ENCODE measurements at regions not wholly inside any gene's neighbourhood (a gene's known extent, or its start where the extent isn't known, plus 50 kb on each side); places are given as distances from the start of the nearest gene placed in this dataset.

DNA sequence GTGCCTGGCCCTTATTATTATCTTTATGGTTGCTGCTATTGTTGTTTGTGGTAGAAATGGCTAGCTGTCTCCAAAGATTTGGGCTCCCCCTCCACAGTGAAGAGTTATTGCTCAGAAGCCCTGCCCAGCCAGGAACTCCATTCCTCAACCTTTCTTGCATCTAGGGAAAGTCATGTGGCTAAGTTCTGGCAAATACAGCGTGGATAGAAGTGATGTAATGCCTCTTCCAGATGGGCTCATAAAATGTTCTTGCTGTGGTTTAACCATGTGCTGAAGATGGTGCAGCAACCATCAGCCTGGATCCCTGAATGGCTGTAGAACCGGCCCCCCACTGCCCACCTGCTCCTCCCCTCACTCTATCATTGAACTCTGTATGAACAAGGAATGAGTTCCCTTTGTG lies 203.5 kb upstream of the E2F8 start:
- no peaks in the 10 kb centered on the region for H3K9me3 ChIP-seq
- no peaks in the 10 kb centered on the region for H3K27me3 ChIP-seq
- TF ChIP-seq POLR2AphosphoS5 (IDR thresholded peaks at IDR 0.05) (no peak), EP300 (IDR thresholded peaks at IDR 0.05; ENCODE audit: low read depth) (no peak), POLR2A (IDR thresholded peaks at IDR 0.05) (no peak)
- TF ChIP-seq, protein P1, sequence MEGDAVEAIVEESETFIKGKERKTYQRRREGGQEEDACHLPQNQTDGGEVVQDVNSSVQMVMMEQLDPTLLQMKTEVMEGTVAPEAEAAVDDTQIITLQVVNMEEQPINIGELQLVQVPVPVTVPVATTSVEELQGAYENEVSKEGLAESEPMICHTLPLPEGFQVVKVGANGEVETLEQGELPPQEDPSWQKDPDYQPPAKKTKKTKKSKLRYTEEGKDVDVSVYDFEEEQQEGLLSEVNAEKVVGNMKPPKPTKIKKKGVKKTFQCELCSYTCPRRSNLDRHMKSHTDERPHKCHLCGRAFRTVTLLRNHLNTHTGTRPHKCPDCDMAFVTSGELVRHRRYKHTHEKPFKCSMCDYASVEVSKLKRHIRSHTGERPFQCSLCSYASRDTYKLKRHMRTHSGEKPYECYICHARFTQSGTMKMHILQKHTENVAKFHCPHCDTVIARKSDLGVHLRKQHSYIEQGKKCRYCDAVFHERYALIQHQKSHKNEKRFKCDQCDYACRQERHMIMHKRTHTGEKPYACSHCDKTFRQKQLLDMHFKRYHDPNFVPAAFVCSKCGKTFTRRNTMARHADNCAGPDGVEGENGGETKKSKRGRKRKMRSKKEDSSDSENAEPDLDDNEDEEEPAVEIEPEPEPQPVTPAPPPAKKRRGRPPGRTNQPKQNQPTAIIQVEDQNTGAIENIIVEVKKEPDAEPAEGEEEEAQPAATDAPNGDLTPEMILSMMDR (IDR thresholded peaks at IDR 0.05), result no peak
- H3K4me1 ChIP-seq, result no peaks in the 10 kb centered on the region
- H3K4me3 ChIP-seq, result no peak overlapping the region
- no peak overlapping the region for H3K27ac ChIP-seq
- intact Hi-C loops (cut with DNase I; ENCODE audit: low total_unique reads) (no loop called here), in situ Hi-C loops (cut with MboI; ENCODE audit: low pct_ligation_motif_present in 1 of 4, low pct_unique_long_range_greater_than_20kb in 1 of 4, low sequenced_read_pairs in 3 of 4) (no loop called here)
- WGBS, 2 donors (ENCODE audit: low coverage in 1 of 2), result 60 to 67% methylated on average over 1 to 2 of the region's 2 CpGs
- H3K36me3 ChIP-seq, result no peaks in the 10 kb centered on the region
- no peak for DNase-seq

GRCh38 chr11:19442554-19442910 lies 201.8 kb upstream of the E2F8 start:
- no peaks in the 10 kb centered on the region for H3K27me3 ChIP-seq
- TF ChIP-seq POLR2AphosphoS5 (IDR thresholded peaks at IDR 0.05) (no peak), POLR2A (IDR thresholded peaks at IDR 0.05) (no peak)
- DNase-seq, result no peak
- in situ Hi-C loops (cut with MboI; ENCODE audit: low pct_ligation_motif_present in 1 of 4, low pct_unique_long_range_greater_than_20kb in 1 of 4, low sequenced_read_pairs in 3 of 4), result no loop called here
- no peak overlapping the region for H3K27ac ChIP-seq
- no peaks in the 10 kb centered on the region for H3K4me1 ChIP-seq
- no peaks in the 10 kb centered on the region for H3K9me3 ChIP-seq
- intact Hi-C loops (cut with DNase I; ENCODE audit: low total_unique reads), result no loop called here
- H3K36me3 ChIP-seq, result no peaks in the 10 kb centered on the region
- H3K4me3 ChIP-seq, result no peak overlapping the region

DNA sequence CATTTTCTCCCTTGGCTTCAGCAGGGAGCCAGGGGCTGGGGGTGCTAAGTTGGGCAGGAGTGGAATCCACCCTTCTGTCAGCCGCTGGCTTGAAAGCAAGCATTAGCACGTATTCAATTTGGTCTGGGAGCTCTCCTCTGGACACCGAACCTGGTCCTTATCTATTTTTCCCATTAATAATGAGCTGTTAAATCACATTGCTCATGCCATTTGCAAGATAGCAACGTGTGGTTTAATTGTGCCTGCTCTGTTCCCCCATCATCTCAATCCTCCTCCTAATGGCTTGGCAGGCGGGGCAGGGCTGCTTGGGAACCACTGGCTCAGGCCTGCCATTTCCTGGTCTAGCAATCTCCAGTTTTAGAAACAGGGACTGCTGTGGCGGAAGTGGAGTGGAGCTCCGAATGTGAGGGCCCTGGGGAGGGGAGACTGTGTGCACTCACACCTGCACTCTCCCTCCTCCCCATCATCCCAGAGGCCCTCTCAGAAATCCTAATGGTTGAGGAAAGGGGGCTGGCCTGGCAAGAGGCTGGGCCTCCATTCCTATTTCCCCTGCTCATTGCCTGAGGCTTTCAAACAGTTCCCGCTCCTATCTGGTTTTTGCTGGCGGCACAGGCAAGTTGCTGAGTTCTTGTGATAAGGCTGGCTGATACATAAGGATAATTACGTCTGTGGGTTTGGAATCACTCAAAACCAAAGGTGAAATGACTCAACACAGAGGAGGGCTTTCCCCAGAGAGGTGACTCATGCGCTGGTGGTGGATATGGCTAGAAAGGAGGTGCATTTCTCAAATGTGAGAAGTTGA lies 201.2 kb upstream of the E2F8 start:
- 63% methylated on average over 7 to 11 of the region's 11 CpGs for WGBS, 2 donors (ENCODE audit: low coverage in 1 of 2)
- in situ Hi-C loops (cut with MboI; ENCODE audit: low pct_ligation_motif_present in 1 of 4, low pct_unique_long_range_greater_than_20kb in 1 of 4, low sequenced_read_pairs in 3 of 4), result no loop called here
- intact Hi-C loops (cut with DNase I; ENCODE audit: low total_unique reads), result no loop called here
- H3K27ac ChIP-seq, result no peak overlapping the region
- TF ChIP-seq, protein P1 (IDR thresholded peaks at IDR 0.05), result no peak
- TF ChIP-seq POLR2A (IDR thresholded peaks at IDR 0.05) (no peak), EP300 (IDR thresholded peaks at IDR 0.05; ENCODE audit: low read depth) (no peak), POLR2AphosphoS5 (IDR thresholded peaks at IDR 0.05) (no peak)
- H3K4me1 ChIP-seq, result no peaks in the 10 kb centered on the region
- H3K36me3 ChIP-seq, result no peaks in the 10 kb centered on the region
- no peaks in the 10 kb centered on the region for H3K27me3 ChIP-seq
- H3K9me3 ChIP-seq, result no peaks in the 10 kb centered on the region
- no peak for DNase-seq
- no peak overlapping the region for H3K4me3 ChIP-seq

GRCh38 chr11:19441288-19441687 lies 200.5 kb upstream of the E2F8 start:
- H3K9me3 ChIP-seq, result no peaks in the 10 kb centered on the region
- no peaks in the 10 kb centered on the region for H3K36me3 ChIP-seq
- H3K27me3 ChIP-seq, result no peaks in the 10 kb centered on the region
- H3K4me1 ChIP-seq, result no peaks in the 10 kb centered on the region
- DNase-seq, result no peak
- intact Hi-C loops (cut with DNase I; ENCODE audit: low total_unique reads) (no loop called here), in situ Hi-C loops (cut with MboI; ENCODE audit: low pct_ligation_motif_present in 1 of 4, low pct_unique_long_range_greater_than_20kb in 1 of 4, low sequenced_read_pairs in 3 of 4) (no loop called here)
- H3K27ac ChIP-seq, result no peak overlapping the region
- 73 to 79% methylated on average over 2 to 3 of the region's 3 CpGs for WGBS, 2 donors (ENCODE audit: low coverage in 1 of 2)
- TF ChIP-seq EP300 (IDR thresholded peaks at IDR 0.05; ENCODE audit: low read depth) (no peak), POLR2AphosphoS5 (IDR thresholded peaks at IDR 0.05) (no peak), POLR2A (IDR thresholded peaks at IDR 0.05) (no peak)
- TF ChIP-seq, protein P1 (IDR thresholded peaks at IDR 0.05), result no peak
- no peak overlapping the region for H3K4me3 ChIP-seq

DNA sequence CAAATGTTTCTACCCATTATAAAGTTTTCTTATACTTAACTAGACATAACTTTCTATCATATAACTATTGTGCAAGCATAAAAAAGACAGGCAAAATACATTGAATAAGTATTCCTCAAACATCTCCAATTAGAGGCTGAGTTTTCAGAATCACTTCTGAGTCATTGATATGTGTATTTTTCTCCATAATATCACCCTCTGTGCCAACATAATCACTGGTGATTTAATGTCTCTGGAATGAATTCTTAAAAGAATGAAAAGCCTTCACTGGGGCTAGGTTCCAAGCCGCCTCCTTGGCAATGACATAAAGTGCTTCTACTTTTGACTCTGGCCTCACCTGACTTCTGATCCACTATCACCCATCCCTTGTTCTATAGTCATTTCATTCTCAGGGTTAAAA lies 197.0 kb upstream of the E2F8 start:
- TF ChIP-seq POLR2A (IDR thresholded peaks at IDR 0.05) (no peak), EP300 (IDR thresholded peaks at IDR 0.05; ENCODE audit: low read depth) (no peak), POLR2AphosphoS5 (IDR thresholded peaks at IDR 0.05) (no peak)
- TF ChIP-seq, protein P1 (IDR thresholded peaks at IDR 0.05), result no peak
- intact Hi-C loops (cut with DNase I; ENCODE audit: low total_unique reads) (no loop called here), in situ Hi-C loops (cut with MboI; ENCODE audit: low pct_ligation_motif_present in 1 of 4, low pct_unique_long_range_greater_than_20kb in 1 of 4, low sequenced_read_pairs in 3 of 4) (no loop called here)
- Histone ChIP-seq H3K4me3 (no peak overlapping the region), H3K4me1 (no peaks in the 10 kb centered on the region), H3K36me3 (no peaks in the 10 kb centered on the region), H3K27ac (no peak overlapping the region), H3K9me3 (no peaks in the 10 kb centered on the region), H3K27me3 (no peaks in the 10 kb centered on the region)
- 65 to 75% methylated on average over 1 of the region's 1 CpG for WGBS, 2 donors (ENCODE audit: low coverage in 1 of 2)
- no peak for DNase-seq

All from transverse colon (tissue), 4 donors.